Mucosa of rectum (tissue), 2 donors: ENCODE measurements at regions not wholly inside any gene's neighbourhood (a gene's known extent, or its start where the extent isn't known, plus 50 kb on each side); places are given as distances from the start of the nearest gene placed in this dataset.

ENCODE experiments used
- H3K27ac ChIP-seq, 2 donors: one replicate each; pipeline ENCODE4 v1.7.0; 2013; ENCODE audit warnings: inconsistent platforms in 2 of 2, low read depth in 2 of 2, low read length in 2 of 2
- H3K27me3 ChIP-seq, 2 donors: one replicate each; pipeline ENCODE4 v1.7.0; 2013; ENCODE audit warnings: low read length in 2 of 2; ENCODE audit not compliant: control insufficient read depth in 2 of 2, insufficient read depth in 2 of 2
- H3K36me3 ChIP-seq, 2 donors: one replicate each; pipeline ENCODE4 v1.7.0; 2013; ENCODE audit warnings: low read length in 2 of 2; ENCODE audit not compliant: control insufficient read depth in 2 of 2, insufficient read depth in 2 of 2
- H3K4me1 ChIP-seq, 2 donors: one replicate each; pipeline ENCODE4 v1.7.0; 2013; ENCODE audit warnings: low read length in 2 of 2, mild to moderate bottlenecking in 1 of 2; ENCODE audit not compliant: control insufficient read depth in 2 of 2, insufficient read depth in 2 of 2
- H3K4me3 ChIP-seq, 2 donors: one replicate each; pipeline ENCODE4 v1.7.0; 2013; ENCODE audit warnings: low read length in 2 of 2
- H3K9ac ChIP-seq, 2 donors: one replicate each; pipeline ENCODE4 v1.7.0; 2013; ENCODE audit warnings: low read length in 2 of 2, low read depth in 1 of 2, mild to moderate bottlenecking in 1 of 2
- H3K9me3 ChIP-seq, 2 donors: one replicate each; pipeline ENCODE4 v1.7.0; 2013; ENCODE audit warnings: low read length in 2 of 2; ENCODE audit not compliant: control insufficient read depth in 2 of 2
- donor health status: healthy.
- donor health status: Normal muscosa, but diverticular disease.

DNA sequence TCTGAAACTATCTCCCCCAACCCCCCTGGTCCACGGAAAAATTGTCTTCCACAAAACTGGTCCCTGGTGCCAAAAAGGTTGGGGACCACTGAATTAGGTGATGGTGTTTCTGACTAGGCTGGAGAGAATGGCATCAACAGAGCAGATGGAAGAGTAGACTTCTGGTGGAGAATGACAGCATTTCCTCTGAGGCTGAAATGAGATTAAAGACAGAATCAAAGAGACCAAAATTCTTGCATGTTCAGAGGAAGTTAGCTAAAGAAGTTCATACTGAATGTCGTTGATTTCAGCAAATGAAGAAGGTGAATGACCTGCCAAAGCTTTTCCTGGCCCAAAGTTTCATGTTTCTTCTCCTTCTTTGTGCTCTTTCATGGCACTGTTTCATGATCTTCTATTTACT is 188.2 kb upstream of the RUNX1 start:
- H3K4me3 ChIP-seq = no peak overlapping the region
- H3K27me3 ChIP-seq = no peaks in the 10 kb centered on the region
- no peak overlapping the region for H3K9ac ChIP-seq
- H3K4me1 ChIP-seq = no peaks in the 10 kb centered on the region
- H3K9me3 ChIP-seq = no peaks in the 10 kb centered on the region
- H3K36me3 ChIP-seq = no peaks in the 10 kb centered on the region
- no peak overlapping the region for H3K27ac ChIP-seq

DNA sequence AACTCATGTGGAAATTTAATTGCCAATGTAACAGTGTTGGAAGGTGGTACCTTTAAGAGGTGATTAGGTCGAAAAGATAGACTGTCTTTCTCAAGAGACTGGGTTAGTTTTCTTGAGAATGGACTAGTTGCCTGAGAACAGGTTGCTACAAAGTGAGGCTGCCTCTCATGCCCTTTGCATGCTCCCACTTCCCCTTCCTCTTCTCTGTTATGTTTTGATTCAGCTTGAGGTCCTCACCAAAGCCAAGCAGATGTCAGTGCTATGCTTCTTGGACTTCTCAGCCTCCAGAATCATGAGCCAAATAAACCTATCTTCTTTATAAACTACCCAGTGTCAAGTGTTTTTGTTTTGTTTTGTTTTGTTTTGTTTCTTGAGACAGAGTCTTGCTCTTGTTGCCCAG is 187.0 kb upstream of the RUNX1 start:
- Histone ChIP-seq H3K9me3 (no peaks in the 10 kb centered on the region), H3K9ac (no peak overlapping the region), H3K27me3 (no peaks in the 10 kb centered on the region), H3K27ac (no peak overlapping the region), H3K4me1 (no peaks in the 10 kb centered on the region), H3K36me3 (no peaks in the 10 kb centered on the region), H3K4me3 (no peak overlapping the region)

DNA sequence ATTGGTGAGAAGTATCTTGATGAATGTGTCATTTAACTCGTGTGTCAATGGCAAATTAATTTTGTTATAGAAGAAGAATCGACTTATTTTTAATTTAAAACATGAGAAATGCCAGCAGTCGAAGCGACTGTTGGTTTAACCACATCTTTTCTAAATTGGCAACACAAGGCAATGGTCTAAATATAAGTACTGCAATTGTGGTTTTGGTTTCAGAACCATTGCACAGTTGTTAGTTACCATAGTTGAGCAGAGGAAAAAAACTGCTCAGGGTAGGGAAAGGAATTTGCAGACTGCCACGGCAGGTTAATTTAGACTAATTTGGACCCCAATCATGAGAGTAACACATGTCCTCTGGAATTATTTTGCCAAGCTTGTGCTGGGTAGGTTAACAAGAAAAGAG is 185.6 kb upstream of the RUNX1 start:
- no peaks in the 10 kb centered on the region for H3K9me3 ChIP-seq
- H3K9ac ChIP-seq = no peak overlapping the region
- H3K36me3 ChIP-seq = no peaks in the 10 kb centered on the region
- no peaks in the 10 kb centered on the region for H3K4me1 ChIP-seq
- H3K4me3 ChIP-seq = no peak overlapping the region
- H3K27ac ChIP-seq = no peak overlapping the region
- no peaks in the 10 kb centered on the region for H3K27me3 ChIP-seq

DNA sequence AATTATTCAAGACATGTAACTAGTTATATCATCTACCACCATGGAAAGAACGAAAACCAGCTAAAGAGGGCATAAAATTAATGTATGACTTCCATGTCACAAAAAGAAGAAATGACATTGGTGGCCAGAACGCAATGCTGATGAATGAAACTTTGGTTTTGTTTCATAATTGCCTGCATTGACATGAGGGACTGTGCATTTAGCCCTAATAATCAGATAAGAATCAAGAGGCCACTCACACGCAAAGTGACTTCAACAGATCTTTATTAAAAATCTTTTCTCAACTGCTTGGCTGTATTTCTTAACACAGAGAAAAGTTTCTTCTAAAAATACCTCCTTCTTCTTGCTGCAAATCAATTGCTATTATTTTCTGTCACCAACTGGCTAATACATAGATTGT is 184.7 kb upstream of the RUNX1 start:
- Histone ChIP-seq H3K9ac (no peak overlapping the region), H3K27ac (no peak overlapping the region)

DNA sequence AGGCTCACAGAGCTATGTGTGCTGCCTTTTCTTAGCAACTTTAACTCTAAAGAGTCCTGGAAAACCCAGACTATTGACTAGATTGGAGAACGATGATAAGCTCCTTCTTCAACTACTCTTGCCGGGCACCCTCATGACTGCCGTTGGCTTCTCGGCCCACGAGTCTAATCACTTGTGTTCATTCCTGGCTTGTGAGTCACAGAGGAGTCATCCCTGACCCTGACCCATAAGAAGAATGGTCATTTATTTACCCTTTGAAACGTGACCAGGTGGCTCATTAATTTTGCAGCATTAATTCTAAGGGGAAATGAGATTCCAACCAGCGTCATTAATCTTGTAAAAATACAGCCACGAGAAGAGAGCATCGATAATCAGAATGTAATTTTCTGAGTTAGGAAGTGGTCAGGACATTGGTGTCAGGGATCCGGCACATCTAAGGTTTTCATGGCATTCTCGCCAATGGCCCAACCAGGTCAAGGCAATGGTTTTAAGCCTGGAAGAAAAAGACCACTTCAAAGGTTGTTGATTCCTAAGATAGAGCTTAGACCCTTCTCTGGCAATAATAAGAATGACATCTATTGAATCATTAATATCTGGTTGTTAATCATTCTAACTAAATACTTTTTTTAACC is 183.6 kb upstream of the RUNX1 start:
- Histone ChIP-seq H3K36me3 (no peaks in the 10 kb centered on the region), H3K4me1 (no peaks in the 10 kb centered on the region), H3K4me3 (no peak overlapping the region), H3K27me3 (no peaks in the 10 kb centered on the region), H3K9me3 (no peaks in the 10 kb centered on the region), H3K27ac (no peak overlapping the region), H3K9ac (no peak overlapping the region)

More for the DNA sequence above, 184.7 kb upstream of the RUNX1 start:
- Histone ChIP-seq H3K4me1 (no peaks in the 10 kb centered on the region), H3K36me3 (no peaks in the 10 kb centered on the region), H3K4me3 (no peak overlapping the region), H3K27me3 (no peaks in the 10 kb centered on the region), H3K9me3 (no peaks in the 10 kb centered on the region)

DNA sequence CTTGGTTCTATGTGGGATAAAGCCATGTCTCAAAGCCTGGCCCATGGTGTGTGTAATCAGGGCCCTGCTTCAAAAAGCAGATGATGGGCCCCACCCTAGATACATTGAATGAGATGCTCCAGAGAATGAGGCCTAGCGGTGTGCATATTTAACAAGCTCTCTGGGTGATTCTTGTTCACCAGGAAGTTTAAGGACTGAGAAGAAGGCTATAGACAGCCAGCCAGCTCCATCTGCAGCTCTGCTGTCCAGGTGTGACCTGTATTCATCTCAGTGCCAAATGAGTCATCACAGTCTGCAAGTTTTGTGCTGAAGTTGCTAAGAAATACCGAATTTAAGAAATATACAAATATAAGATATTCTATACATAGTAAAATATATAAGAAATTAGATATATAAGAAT is 182.0 kb upstream of the RUNX1 start:
- Histone ChIP-seq H3K27me3 (no peaks in the 10 kb centered on the region), H3K9ac (no peak overlapping the region), H3K4me3 (no peak overlapping the region), H3K4me1 (peaks cover 0 to 4% of the 10 kb centered on the region in 2 donors), H3K9me3 (no peaks in the 10 kb centered on the region), H3K27ac (no peak overlapping the region), H3K36me3 (no peaks in the 10 kb centered on the region)

DNA sequence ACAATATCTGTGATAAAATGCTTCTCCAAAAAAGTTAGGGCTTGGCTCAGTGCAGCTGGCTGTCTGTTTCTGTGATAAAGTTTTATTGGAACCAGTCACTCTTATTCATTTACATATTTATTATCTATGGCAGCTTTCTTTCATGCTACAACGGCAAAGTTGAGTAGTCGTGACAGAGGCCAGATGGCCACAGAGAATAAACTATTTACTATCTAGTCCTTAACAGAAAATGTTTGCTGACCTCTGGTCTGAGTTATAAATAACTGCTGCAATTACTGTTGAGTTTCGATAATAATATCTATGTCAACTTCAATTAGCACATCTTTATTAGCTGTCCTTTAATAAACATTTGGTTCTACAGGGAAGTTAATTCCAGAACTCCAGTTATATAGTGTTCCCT is 180.2 kb upstream of the RUNX1 start:
- Histone ChIP-seq H3K36me3 (no peaks in the 10 kb centered on the region), H3K4me1 (peaks cover 0 to 4% of the 10 kb centered on the region in 2 donors), H3K27ac (no peak overlapping the region), H3K4me3 (no peak overlapping the region), H3K27me3 (no peaks in the 10 kb centered on the region), H3K9me3 (no peaks in the 10 kb centered on the region), H3K9ac (no peak overlapping the region)

DNA sequence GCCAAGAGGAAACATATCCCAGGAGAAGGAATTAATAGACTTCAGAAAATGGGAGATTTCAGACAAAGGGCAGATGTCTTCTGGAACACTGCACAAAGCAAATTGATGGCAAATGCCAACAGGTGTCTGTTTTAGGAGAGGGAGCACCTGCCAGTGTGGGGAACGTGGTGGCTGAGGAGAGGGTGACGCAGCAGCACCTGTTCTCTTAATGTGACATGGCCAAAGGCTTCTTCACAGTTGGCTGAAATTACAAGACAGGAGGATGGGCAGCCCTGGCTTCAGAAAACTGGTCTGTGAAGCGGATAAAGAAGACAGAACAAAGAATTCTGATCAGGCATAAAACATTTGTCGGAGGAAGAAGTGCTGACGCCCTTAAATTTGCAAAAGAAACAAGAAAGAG is 178.7 kb upstream of the RUNX1 start:
- Histone ChIP-seq H3K4me1 (peaks cover 0 to 4% of the 10 kb centered on the region in 2 donors), H3K4me3 (no peak overlapping the region)

DNA sequence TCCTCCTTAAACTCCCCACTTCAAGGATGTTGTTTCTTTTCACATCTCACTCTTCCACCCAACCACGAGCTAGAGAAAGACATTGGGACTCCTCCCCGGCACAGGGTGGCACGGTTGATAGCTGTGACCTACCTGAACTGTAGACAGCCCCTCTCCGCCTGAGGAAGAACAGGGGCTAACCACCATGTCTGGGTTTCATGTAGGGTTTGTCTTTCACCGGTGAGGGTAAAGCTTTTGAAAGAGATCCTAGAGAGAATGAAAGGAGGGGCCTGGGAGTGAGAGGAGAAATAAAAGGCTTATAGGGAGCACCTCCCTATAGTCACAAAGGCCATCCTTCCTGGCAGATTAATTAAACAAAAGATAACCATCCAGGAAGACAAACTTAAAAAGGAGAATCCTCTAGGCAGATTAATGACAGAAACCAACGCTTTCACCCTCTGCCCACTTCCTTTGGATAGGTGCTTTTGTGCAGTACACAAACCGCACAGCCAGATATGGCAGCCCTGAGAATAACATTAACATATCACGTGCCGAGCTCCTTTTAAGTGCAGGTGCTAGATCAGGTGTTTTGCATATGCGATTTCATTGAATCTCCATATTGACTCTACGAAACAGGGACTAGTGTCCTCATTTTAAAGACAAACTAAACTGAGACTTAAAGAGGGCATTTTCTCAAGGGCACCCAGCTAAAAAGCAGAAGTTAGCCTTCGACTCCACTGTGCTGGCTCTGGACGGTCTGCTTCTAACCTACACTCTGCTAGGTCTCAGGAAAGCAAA is 178.1 kb upstream of the RUNX1 start:
- H3K27ac ChIP-seq = no peak overlapping the region
- H3K4me1 ChIP-seq = peaks cover 0 to 7% of the 10 kb centered on the region in 2 donors

More for the DNA sequence above, 178.7 kb upstream of the RUNX1 start:
- Histone ChIP-seq H3K9me3 (no peaks in the 10 kb centered on the region), H3K27ac (no peak overlapping the region), H3K36me3 (no peaks in the 10 kb centered on the region), H3K27me3 (no peaks in the 10 kb centered on the region), H3K9ac (no peak overlapping the region)

DNA sequence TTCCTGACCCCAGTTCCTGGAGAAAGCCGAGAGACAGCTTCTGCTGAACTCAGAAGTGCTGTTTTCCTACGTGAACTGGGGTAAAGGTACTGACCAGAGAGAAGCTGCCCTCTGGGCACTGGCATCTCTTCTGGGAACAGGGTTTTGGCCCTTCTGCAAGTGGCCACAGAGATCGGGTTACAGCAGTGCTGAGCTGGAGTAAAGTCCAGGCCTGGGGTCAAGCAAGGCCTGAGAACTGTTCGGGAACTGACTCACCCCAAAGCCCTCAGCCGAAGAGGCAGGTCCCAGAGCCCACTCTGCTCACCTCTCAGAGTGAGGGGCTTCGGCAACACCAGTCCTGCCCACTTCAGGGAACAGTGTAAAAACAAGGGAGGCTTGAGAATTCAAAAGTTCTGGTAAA is 177.2 kb upstream of the RUNX1 start:
- peaks cover 0 to 9% of the 10 kb centered on the region in 2 donors for H3K4me1 ChIP-seq
- H3K27ac ChIP-seq = no peak overlapping the region
- no peaks in the 10 kb centered on the region for H3K9me3 ChIP-seq
- H3K4me3 ChIP-seq = no peak overlapping the region
- no peak overlapping the region for H3K9ac ChIP-seq
- no peaks in the 10 kb centered on the region for H3K36me3 ChIP-seq
- no peaks in the 10 kb centered on the region for H3K27me3 ChIP-seq

More for the DNA sequence above, 178.1 kb upstream of the RUNX1 start:
- Histone ChIP-seq H3K4me3 (no peak overlapping the region), H3K9ac (no peak overlapping the region), H3K27me3 (no peaks in the 10 kb centered on the region), H3K9me3 (no peaks in the 10 kb centered on the region), H3K36me3 (no peaks in the 10 kb centered on the region)
